ENCODE measurements at regions not wholly inside any gene's neighbourhood (a gene's known extent, or its start where the extent isn't known, plus 50 kb on each side); places are given as distances from the start of the nearest gene placed in this dataset.

GRCh38 chr1:173122958-173123852 lies 72.5 kb upstream of the TNFSF18 start:
- peaks cover 16% of the 10 kb centered on the region for H3K9me3 Mint-ChIP-seq (ENCODE audit: unreplicated experiment)
- POLR2A ChIA-PET, result interaction anchor here (0.6 kb wide), 1 partner anchor 147 kb away, joined by 4 read pairs; no protein-coding TSS in a partner anchor
- no peak overlapping the region for H3K4me3 ChIP-seq (ENCODE audit: low read depth, low read length)

GRCh38 chr1:173122344-173122935 lies 71.7 kb upstream of the TNFSF18 start:
- no peak for TF ChIP-seq CTCF (IDR thresholded peaks at IDR 0.05; ENCODE audit: insufficient read depth in 1 of 2, low read depth in 1 of 2, low read length in 1 of 2, severe bottlenecking in 1 of 2, unreplicated experiment in 1 of 2)
- peaks cover 5% of the 10 kb centered on the region; the same call in 1 of the 2 replicates for H3K9me3 ChIP-seq
- Mint-ChIP-seq H3K4me1 (ENCODE audit: low read depth, unreplicated experiment) (peaks cover 47% of the 10 kb centered on the region), H3K36me3 (ENCODE audit: insufficient read depth, unreplicated experiment) (peaks cover 7% of the 10 kb centered on the region), H3K27me3 (ENCODE audit: insufficient read depth, unreplicated experiment) (no peaks in the 10 kb centered on the region), H3K27ac (ENCODE audit: unreplicated experiment) (peak overlapping the region; percentile 93), H3K9me3 (ENCODE audit: unreplicated experiment) (peaks cover 16% of the 10 kb centered on the region), H3K4me3 (ENCODE audit: unreplicated experiment) (peak overlapping the region; percentile 66)
- no TSS peak for BruUV-seq (replicated peaks)
- H3K4me3 ChIP-seq (ENCODE audit: low read depth, low read length), result no peak overlapping the region
- H3K4me1 ChIP-seq, result peaks cover 51% of the 10 kb centered on the region
- no peaks in the 10 kb centered on the region for H3K27me3 ChIP-seq (replicated peaks; ENCODE audit: control insufficient read depth, insufficient read depth, low read length)
- no peak for DNase-seq
- intact Hi-C loops (cut with micrococcal nuclease; ENCODE audit: unreplicated experiment), result loop anchor here (2.0 to 5.0 kb wide), 2 partner anchors 152 to 235 kb away; no protein-coding TSS in a partner anchor
- H3K36me3 ChIP-seq (ENCODE audit: control insufficient read depth, insufficient read depth, low read length), result no peaks in the 10 kb centered on the region
- ChIA-PET CTCF (interaction anchor here (1.1 to 1.2 kb wide), 2 partner anchors 9 to 146 kb away, joined by 3 to 5 read pairs; no protein-coding TSS in a partner anchor), POLR2A (no interaction called here)

More at GRCh38 chr1:173122958-173123852, 72.5 kb upstream of the TNFSF18 start:
- Mint-ChIP-seq H3K36me3 (ENCODE audit: insufficient read depth, unreplicated experiment) (peaks cover 7% of the 10 kb centered on the region), H3K27me3 (ENCODE audit: insufficient read depth, unreplicated experiment) (no peaks in the 10 kb centered on the region), H3K4me1 (ENCODE audit: low read depth, unreplicated experiment) (peaks cover 53% of the 10 kb centered on the region), H3K4me3 (ENCODE audit: unreplicated experiment) (peak overlapping the region; percentile 66), H3K27ac (ENCODE audit: unreplicated experiment) (peak overlapping the region; percentile 93)
- Histone ChIP-seq H3K27me3 (replicated peaks; ENCODE audit: control insufficient read depth, insufficient read depth, low read length) (no peaks in the 10 kb centered on the region), H3K9me3 (peaks cover 5% of the 10 kb centered on the region; the same call in 1 of the 2 replicates), H3K36me3 (ENCODE audit: control insufficient read depth, insufficient read depth, low read length) (no peaks in the 10 kb centered on the region), H3K4me1 (peaks cover 51% of the 10 kb centered on the region)
- CTCF ChIA-PET, result interaction anchor here (1.1 to 1.2 kb wide), 2 partner anchors 9 to 147 kb away, joined by 3 to 5 read pairs; no protein-coding TSS in a partner anchor
- no peak for TF ChIP-seq CTCF (IDR thresholded peaks at IDR 0.05; ENCODE audit: insufficient read depth in 1 of 2, low read depth in 1 of 2, low read length in 1 of 2, severe bottlenecking in 1 of 2, unreplicated experiment in 1 of 2)
- DNase-seq, result peak; percentile 82 to 91
- intact Hi-C loops (cut with micrococcal nuclease; ENCODE audit: unreplicated experiment), result loop anchor here (2.0 to 5.0 kb wide), 2 partner anchors 152 to 236 kb away; no protein-coding TSS in a partner anchor
- BruUV-seq (replicated peaks), result TSS peak; percentile 83

- no peaks in the 10 kb centered on the region for H3K27me3 Mint-ChIP-seq (ENCODE audit: insufficient read depth, unreplicated experiment)
- no peaks in the 10 kb centered on the region for H3K27me3 ChIP-seq (replicated peaks; ENCODE audit: control insufficient read depth, insufficient read depth, low read length)
- CTCF ChIA-PET, result no interaction called here
- DNase-seq, result no peak
- BruUV-seq (replicated peaks), result no TSS peak
- no peak overlapping the region for H3K4me3 Mint-ChIP-seq (ENCODE audit: unreplicated experiment)
- no peaks in the 10 kb centered on the region for H3K9me3 Mint-ChIP-seq (ENCODE audit: unreplicated experiment)
- peaks cover 19% of the 10 kb centered on the region for H3K4me1 Mint-ChIP-seq (ENCODE audit: low read depth, unreplicated experiment)
- intact Hi-C loops (cut with micrococcal nuclease; ENCODE audit: unreplicated experiment), result no loop called here
- H3K36me3 Mint-ChIP-seq (ENCODE audit: insufficient read depth, unreplicated experiment), result peaks cover 4% of the 10 kb centered on the region
- no peaks in the 10 kb centered on the region for H3K36me3 ChIP-seq (ENCODE audit: control insufficient read depth, insufficient read depth, low read length)
- H3K4me3 ChIP-seq (ENCODE audit: low read depth, low read length), result no peak overlapping the region
- no peak overlapping the region for H3K27ac Mint-ChIP-seq (ENCODE audit: unreplicated experiment)
- POLR2A ChIA-PET, result no interaction called here
- no peaks in the 10 kb centered on the region for H3K9me3 ChIP-seq
- no peak for TF ChIP-seq CTCF (IDR thresholded peaks at IDR 0.05; ENCODE audit: insufficient read depth in 1 of 2, low read depth in 1 of 2, low read length in 1 of 2, severe bottlenecking in 1 of 2, unreplicated experiment in 1 of 2)
- H3K4me1 ChIP-seq, result peaks cover 23% of the 10 kb centered on the region
Observed at GRCh38 chr1:173118404-173118803, 67.7 kb upstream of the TNFSF18 start.

Measured in Caco-2 (cell line).